Liver (tissue), 8 donors: ENCODE measurements at regions not wholly inside any gene's neighbourhood (a gene's known extent, or its start where the extent isn't known, plus 50 kb on each side); places are given as distances from the start of the nearest gene placed in this dataset.

ENCODE experiments used
- DNase-seq: peaks from one replicate; pipeline ENCODE4 v3.0.0-alpha.2; 2017; ENCODE audit warnings: low spot score
- H3K27ac ChIP-seq, 2 donors: one replicate each; pipeline ENCODE4 v1.7.0; 2013; ENCODE audit warnings: inconsistent platforms in 2 of 2, low read length in 2 of 2, control low read depth in 1 of 2, low read depth in 1 of 2, mild to moderate bottlenecking in 1 of 2
- H3K27me3 ChIP-seq, 4 donors: one replicate each; pipeline versions ENCODE4 v1.6.1 to v1.7.0; 2013; ENCODE audit warnings: low read length in 3 of 4, inconsistent platforms in 1 of 4, mild to moderate bottlenecking in 1 of 4, moderate library complexity in 1 of 4; ENCODE audit not compliant: control insufficient read depth in 4 of 4, insufficient read depth in 4 of 4
- H3K36me3 ChIP-seq, 4 donors: one replicate each; pipeline versions ENCODE4 v1.6.1 to v1.7.0; 2013; ENCODE audit warnings: low read length in 3 of 4, mild to moderate bottlenecking in 3 of 4, low read depth in 1 of 4, moderate library complexity in 1 of 4; ENCODE audit not compliant: control insufficient read depth in 4 of 4, insufficient read depth in 3 of 4
- H3K4me1 ChIP-seq, 4 donors: one replicate each; pipeline versions ENCODE4 v1.6.1 to v1.7.0; 2013; ENCODE audit warnings: low read length in 3 of 4, mild to moderate bottlenecking in 3 of 4, moderate library complexity in 1 of 4; ENCODE audit not compliant: control insufficient read depth in 4 of 4, insufficient read depth in 4 of 4
- H3K4me3 ChIP-seq, 3 donors: one replicate each; pipeline versions ENCODE4 v1.6.1 to v1.7.0; 2013; ENCODE audit warnings: low read length in 3 of 3, control low read depth in 1 of 3, low read depth in 1 of 3, mild to moderate bottlenecking in 1 of 3
- H3K9ac ChIP-seq, 2 donors: one replicate each; pipeline ENCODE4 v1.7.0; 2013; ENCODE audit warnings: low read length in 2 of 2, mild to moderate bottlenecking in 2 of 2, moderate library complexity in 2 of 2, control low read depth in 1 of 2, low read depth in 1 of 2
- H3K9me3 ChIP-seq, 4 donors: one replicate each; pipeline versions ENCODE4 v1.6.1 to v1.7.0; 2013; ENCODE audit warnings: low read length in 3 of 4; ENCODE audit not compliant: control insufficient read depth in 4 of 4
- ATF3 ChIP-seq: IDR thresholded peaks from 2 replicates; pipeline ENCODE4 v1.6.1; 2016; ENCODE audit warnings: antibody characterized with exemption
- CTCF ChIP-seq: fragments of 150-350 bp; IDR thresholded peaks from 2 replicates; pipeline ENCODE4 v1.5.1; 2017; ENCODE audit warnings: improper control_type of control experiment, low read depth, low read length; ENCODE audit not compliant: missing input control
- FOXA2 ChIP-seq: IDR thresholded peaks from 2 replicates; pipeline ENCODE4 v1.6.1; 2016; ENCODE audit warnings: antibody characterized with exemption
- HNF4A ChIP-seq, 2 donors: conservative IDR thresholded peaks; 2 replicates each; pipeline ENCODE4 v1.6.1; 2016; ENCODE audit warnings: antibody characterized with exemption in 2 of 2, mild to moderate bottlenecking in 2 of 2
- HNF4G ChIP-seq: IDR thresholded peaks from 2 replicates; pipeline ENCODE4 v1.6.1; 2016; ENCODE audit warnings: antibody characterized with exemption
- JUND ChIP-seq, 2 donors: IDR thresholded peaks; 2 replicates each; pipeline ENCODE4 v1.6.1; 2016; ENCODE audit warnings: antibody characterized with exemption in 2 of 2
- MAX ChIP-seq: IDR thresholded peaks from 2 replicates; pipeline ENCODE4 v1.6.1; 2016; ENCODE audit warnings: antibody characterized with exemption
- NR2F2 ChIP-seq: IDR thresholded peaks from 2 replicates; pipeline ENCODE4 v1.6.1; 2016; ENCODE audit warnings: antibody characterized with exemption
- RAD21 ChIP-seq, 2 donors: IDR thresholded peaks; 2 replicates each; pipeline ENCODE4 v1.6.1; 2016; ENCODE audit warnings: antibody characterized with exemption in 2 of 2, mild to moderate bottlenecking in 2 of 2
- REST ChIP-seq: IDR thresholded peaks from 2 replicates; pipeline ENCODE4 v1.6.1; 2016; ENCODE audit warnings: antibody characterized with exemption, mild to moderate bottlenecking
- RXRA ChIP-seq, 2 donors: IDR thresholded peaks; 2 replicates each; pipeline ENCODE4 v1.6.1; 2017 to 2018; ENCODE audit warnings: antibody characterized with exemption in 2 of 2, mild to moderate bottlenecking in 1 of 2
- ZBTB33 ChIP-seq: IDR thresholded peaks from 2 replicates; pipeline ENCODE4 v1.6.1; 2016; ENCODE audit warnings: antibody characterized with exemption
- WGBS: extraction: QIAGEN DNeasy Blood & Tissue Kit; methylation state at CpG from one replicate; pipeline ENCODE4 v1.1.7; 2013; 5-methylcytosine and 5-hydroxymethylcytosine counted together
- donor health status: healthy.
- donor health status: healthy.
- donor health status: healthy.
- donor health status: healthy.
- donor health status: healthy.

GRCh38 chr2:11993749-11994148 lies 247.3 kb downstream of the LPIN1 start:
- 97% methylated on average over 1 of the region's 1 CpG for WGBS

More at GRCh38 chr2:11993749-11994148, 247.3 kb downstream of the LPIN1 start:
- H3K27ac ChIP-seq: no peak overlapping the region
- no peaks in the 10 kb centered on the region for H3K4me1 ChIP-seq
- H3K4me3 ChIP-seq: no peak overlapping the region
- H3K27me3 ChIP-seq: no peaks in the 10 kb centered on the region
- no peak overlapping the region for H3K9ac ChIP-seq
- TF ChIP-seq REST (no peak), MAX (no peak), ATF3 (no peak), RAD21 (IDR thresholded peaks at IDR 0.05) (no peak), NR2F2 (no peak), ZBTB33 (no peak), FOXA2 (no peak), CTCF (no peak), JUND (IDR thresholded peaks at IDR 0.05) (no peak), RXRA (IDR thresholded peaks at IDR 0.05) (no peak), HNF4A (conservative IDR thresholded peaks at IDR 0.05) (no peak), HNF4G (no peak)
- DNase-seq: no peak
- H3K36me3 ChIP-seq: no peaks in the 10 kb centered on the region
- H3K9me3 ChIP-seq: no peaks in the 10 kb centered on the region
